H54 (cell line): ENCODE measurements at regions not wholly inside any gene's neighbourhood (a gene's known extent, or its start where the extent isn't known, plus 50 kb on each side); places are given as distances from the start of the nearest gene placed in this dataset.
A peak's percentile ranks its signal among the peaks of the same experiment; 100 is the strongest.
"Not testable (repeated sequence)": the region's sequence is repeated elsewhere in the genome, so short reads cannot be mapped to it uniquely, and the experiment has no call there.

Experiments
- DNase-seq: peaks from one replicate; pipeline ENCODE4 v3.0.0; 2011; ENCODE audit warnings: low spot score, mixed read lengths; ENCODE audit not compliant: insufficient read length
- FAIRE-seq: peaks from 3 replicates; lab custom pipeline; 2011; peaks lifted over from hg19 to GRCh38; lab: Jason Lieb, UNC
- POLR2A ChIP-seq: IDR thresholded peaks from 2 replicates; pipeline ENCODE4 v1.6.1; 2011; ENCODE audit warnings: low read depth, mild to moderate bottlenecking, low read length

DNA sequence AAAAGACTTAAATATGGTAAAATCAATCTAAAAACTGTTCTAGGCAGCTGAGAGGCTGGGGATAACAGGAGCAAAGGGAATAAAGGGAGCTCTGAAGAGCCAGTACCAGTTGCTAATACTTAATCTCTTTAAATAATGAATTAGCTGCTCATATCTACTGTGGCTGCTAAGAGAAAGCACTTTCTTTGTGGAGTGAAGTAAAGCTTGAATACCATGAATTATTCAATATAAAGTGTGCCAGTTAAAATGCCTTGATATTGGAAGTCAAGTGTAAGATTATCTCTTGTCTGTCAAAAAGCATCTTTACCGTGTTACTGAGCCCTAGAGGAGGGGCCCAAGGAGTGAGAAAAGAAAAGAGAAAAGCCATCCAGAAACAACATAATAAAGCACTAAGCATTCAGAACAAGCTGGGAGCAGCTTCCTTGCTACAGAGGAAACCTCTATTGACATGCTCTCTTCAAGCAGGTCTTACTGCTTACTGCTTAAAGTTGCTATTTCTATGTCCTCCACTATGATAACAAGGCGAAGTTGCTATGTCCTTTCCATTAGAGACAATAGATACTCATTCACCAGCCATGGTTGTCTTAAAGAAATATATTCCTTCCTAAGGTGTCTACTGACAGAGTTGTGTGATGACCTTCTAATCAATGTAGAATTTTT is 297.4 kb downstream of the CETN3 start:
- DNase-seq, result no peak
- no peak for FAIRE-seq
- TF ChIP-seq POLR2A, result no peak

DNA sequence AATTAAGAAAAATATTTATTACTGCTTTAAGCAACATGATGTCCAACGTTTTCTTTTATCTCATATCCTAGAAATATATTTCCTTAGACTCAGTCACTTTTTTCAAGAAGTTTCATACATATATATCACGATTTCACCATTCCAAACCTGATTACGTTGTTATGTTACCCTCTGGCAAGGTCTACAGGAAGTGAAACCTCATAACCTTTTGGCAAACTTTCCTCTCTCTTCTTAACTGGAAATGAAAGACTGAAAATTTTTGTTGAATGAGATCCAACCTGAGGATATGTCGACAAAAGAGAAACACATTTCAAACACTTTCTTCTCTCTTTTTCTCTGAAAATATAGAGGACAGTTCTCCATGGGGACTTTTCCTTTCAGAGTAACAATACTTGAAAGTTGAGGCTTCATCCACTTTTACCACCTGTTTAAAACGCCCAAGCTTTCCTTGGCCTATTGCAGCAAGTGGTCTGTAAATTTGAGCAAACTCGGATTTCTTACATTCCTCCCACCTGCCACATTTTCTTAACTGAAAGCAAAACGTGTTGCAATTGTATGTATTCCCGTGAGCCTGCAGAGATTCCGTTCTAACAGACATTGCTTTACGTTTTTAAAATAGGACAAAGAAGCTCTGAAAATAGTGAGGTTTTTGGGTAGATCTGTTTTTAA is 298.1 kb downstream of the CETN3 start:
- FAIRE-seq (no peak), DNase-seq (no peak)
- TF ChIP-seq POLR2A, result no peak

DNA sequence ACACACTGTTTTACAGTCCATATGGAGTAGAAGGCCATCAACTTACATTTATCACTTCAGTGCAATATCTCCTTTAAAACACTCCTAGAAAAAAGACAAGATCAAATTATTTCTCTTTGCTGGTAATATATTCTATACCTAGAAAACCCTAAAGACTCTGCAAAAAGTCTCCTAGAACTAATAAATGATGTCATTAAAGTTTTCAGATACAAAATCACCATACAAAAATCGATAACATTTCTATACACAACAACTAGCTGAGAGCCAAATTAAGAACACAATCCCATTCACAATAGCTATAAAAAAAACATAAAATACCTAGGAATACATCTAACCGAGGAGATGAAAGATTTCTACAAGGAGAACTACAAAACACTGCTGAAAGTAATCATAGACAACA is 300.3 kb downstream of the CETN3 start:
- TF ChIP-seq POLR2A, result no peak
- no peak for FAIRE-seq
- no peak for DNase-seq

DNA sequence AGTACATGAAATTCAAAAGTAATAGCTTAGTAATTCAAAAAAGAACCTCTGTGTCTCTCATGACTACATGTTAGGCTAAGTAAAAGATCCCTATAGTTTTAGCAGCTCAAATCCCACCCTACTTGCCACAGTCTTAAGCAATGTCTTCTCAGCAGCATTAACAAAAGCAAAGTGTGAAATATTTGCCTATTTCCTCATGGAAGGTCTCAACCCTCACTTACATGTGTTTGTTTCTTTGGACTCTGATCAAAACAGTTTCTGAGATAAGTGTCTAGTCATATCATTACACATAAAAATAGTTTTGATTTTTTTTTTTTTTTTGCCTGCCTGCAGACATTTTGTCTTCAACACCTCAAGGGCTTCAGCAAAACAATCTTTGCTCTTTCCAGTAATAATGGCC is 310.5 kb downstream of the CETN3 start:
- TF ChIP-seq POLR2A, result no peak
- FAIRE-seq (no peak), DNase-seq (no peak)

DNA sequence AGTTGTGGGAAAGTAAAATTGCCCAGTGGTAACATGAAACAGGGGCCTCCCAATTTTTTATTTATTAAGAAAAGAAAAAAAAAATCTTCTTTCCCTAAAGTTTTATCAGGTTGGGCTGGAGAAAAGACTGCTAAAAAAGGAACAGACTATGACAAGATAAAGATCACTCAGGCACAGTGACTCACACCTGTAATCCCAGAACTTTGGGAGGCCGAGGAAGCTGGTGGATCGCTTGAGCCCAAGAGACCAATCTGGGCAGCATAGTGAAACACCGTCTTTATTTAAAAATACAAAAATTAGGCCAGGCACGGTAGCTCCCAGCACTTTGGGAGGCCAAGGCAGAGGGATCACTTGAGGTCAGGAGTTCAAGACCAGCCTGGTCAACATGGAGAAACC is 312.5 kb downstream of the CETN3 start:
- no peak for TF ChIP-seq POLR2A
- FAIRE-seq, result no peak
- no peak for DNase-seq

DNA sequence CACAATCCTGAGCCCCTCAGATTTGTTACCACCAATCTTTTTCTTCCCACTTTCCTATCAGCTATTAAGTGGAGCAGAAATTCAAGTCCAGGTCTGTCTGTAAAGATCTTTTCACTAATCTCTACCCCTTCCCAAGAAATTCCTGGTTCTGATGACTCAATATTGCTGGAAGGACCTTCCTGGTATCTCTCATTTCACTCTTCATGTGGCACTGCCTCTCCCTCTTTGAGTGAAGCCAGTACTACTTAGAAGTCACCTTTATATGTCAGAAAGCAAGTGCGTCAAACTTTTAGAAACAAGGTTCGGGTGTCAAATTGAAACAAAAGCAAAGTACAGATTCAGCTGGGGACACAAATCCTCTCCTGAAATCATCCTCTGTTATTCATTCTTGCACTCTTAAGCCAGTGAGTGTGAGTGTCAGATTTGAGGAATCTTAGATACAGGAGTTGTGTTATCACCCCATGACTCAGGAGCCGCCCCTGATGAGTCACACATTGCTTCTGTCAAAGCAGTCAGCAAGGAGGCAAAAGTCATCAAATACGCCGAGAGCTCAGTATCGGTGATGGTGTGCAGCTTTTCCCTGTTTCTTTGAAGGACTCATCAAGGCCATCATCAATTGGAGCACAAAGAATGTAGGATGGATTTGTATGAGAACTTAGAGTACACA is 313.0 kb downstream of the CETN3 start:
- no peak for TF ChIP-seq POLR2A
- DNase-seq (peak; percentile 51), FAIRE-seq (peak; percentile 97)

DNA sequence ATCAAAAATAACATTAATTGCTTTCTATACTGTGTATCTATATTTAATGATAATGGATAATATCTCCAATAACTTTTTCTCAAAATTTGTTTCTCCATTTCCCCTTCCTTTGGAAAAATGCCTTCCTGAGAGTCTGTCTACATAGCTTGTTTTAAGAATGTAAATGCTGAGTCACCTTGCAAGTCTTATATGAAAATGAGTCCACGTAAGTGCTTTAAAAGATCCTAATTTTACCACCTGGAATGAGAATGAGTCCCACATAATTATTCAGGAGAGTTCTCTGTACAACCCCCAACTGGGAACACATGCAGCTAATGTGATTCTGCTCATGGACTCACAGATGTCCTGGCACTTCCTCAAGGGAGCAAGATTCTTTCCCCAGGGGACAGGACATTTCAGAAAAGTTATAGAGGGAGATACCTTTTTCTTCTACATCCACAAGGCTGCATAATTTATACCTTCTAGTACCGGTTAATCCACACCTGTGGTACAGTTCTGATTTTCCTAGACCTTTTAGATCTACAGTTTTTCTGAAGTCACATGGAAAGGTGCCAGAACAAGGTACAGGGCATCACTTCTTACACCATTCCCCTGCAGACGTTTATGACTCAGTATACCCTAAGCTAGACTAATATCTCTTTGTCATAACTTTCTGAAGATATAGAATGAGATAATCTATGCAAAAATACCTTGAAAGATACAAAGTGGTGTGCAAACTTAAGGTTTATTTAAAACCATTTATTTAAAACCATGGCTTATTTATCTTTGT is 314.1 kb downstream of the CETN3 start:
- DNase-seq (no peak), FAIRE-seq (no peak)
- no peak for TF ChIP-seq POLR2A

DNA sequence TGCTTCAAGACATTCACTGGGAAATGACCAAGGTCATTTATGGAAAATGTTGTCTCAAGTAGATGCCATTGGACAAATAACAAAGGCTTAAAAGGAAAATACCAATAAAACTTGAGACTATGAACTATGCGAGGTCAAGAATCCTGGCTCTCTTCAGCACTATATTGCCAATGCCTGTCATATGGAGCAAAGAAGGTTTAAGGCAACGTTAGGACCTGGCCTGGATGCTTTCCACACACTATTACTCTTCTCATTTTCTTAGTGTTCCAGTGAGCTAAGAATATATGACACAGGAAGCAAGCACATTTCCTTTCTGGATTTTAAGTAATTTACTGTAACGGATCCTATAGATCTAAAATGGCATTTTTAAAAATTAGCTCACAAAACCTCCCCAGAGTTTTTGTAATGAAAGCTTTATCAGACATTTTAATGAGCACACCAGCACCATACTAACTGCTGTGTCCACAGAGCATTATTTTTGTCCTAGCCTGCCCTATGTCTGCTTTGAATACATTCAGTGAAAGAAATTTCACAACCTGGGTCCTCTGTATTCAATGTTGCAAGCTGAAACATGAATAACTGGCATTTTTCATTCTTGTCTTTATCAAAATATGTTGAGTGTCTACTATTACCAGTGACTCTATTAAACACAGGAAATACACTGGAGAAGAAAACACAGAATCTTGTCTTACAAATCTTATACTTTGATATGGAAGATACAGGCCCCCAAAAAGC is 315.6 kb downstream of the CETN3 start:
- no peak for FAIRE-seq
- no peak for TF ChIP-seq POLR2A
- no peak for DNase-seq

DNA sequence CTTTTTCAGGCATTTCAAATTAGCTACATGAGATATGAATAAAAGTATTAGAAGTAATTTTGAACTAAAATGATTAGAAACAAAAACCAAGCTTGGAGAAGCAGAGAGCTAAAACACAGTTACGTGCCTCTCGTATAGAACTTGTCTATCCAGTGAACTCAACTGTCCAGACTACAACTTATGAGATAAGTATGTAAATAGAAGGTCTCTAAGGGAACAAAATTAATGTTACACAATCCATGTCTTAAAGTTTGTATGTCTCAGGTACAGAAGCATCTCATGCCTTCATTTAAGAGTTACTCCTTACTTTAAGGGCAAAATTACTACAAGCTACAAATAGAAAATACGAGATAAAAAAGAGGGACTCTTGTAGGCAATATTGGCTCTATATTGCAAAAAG is 316.8 kb downstream of the CETN3 start:
- DNase-seq (no peak), FAIRE-seq (no peak)
- no peak for TF ChIP-seq POLR2A

DNA sequence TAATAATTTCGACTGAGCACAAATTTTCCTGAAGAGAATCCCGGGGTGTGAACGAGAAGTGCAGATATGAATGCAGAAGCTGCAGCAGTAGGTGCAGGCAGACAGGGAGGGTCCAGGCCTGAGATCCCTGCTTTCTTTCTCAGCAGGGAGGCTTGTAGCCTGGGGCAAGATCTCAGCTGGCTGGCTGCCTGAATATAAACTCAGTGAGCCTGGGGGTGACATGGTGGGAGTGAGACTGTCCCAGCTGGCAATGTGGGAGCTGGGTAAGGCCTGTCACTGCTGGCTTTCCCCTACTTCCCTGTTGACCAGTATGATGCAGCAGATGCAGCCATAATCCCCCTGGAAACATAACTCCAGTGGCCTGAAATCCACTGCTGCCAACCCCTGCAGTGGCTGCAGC is 325.2 kb downstream of the CETN3 start:
- FAIRE-seq, result no peak

DNA sequence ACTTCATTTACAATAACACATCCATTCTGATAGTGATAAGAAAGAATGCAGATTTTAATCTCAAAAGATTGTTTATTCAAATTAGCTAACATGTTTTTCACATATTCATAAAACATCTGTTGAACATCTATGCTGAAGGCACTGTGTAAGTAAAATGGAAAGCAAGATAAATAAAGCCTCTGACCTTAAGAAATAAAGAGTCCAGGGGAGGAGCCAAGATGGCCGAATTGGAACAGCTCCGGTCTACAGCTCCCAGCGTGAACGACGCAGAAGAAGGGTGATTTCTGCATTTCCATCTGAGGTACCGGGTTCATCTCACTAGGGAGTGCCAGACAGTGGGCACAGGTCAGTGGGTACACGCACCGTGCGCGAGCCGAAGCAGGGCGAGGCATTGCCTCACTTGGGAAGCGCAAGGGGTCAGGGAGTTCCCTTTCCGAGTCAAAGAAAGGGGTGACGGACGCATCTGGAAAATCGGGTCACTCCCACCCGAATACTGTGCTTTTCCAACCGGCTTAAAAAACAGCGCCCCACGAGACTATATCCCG is 336.5 kb downstream of the CETN3 start:
- not testable (repeated sequence) for DNase-seq, FAIRE-seq

More for the DNA sequence above, 325.2 kb downstream of the CETN3 start:
- no peak for DNase-seq
- TF ChIP-seq POLR2A, result no peak

DNA sequence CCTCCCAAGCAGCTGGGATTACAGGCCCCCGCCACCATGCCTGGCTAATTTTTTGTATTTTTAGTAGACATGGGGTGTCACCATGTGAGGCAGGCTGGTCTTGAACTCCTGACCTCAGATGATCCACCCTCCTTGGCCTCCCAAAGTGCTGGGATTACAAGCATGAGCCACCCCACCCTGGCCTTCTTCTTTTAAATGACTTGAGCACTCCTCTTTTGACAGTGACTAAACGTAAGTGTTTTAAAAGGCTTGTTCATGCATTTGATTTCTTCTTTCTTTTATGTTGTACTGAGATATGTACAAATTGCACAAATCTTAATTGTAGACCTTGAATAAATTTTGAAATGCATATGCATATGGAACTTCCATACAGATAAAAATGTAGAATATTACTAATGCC is 337.9 kb downstream of the CETN3 start:
- DNase-seq, result no peak
- no peak for FAIRE-seq
- no peak for TF ChIP-seq POLR2A

DNA sequence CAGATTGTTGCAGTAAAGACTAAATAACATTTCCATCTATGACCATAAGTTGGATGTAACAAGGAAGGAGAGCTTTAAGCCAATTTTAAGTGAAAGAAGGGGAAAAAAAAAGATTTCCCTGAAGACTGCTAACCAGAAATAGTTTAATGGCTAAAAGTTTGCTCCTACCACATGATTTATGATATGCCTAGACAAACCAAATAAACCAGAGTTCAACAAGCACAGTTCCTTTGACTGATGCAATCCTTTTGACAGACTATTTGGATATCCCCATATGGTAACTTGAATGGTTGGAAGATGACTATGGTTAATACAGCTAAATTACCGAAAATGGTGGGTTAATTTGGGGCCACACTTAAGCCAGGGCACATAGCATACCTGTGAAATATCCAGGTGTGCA is 338.5 kb downstream of the CETN3 start:
- no peak for TF ChIP-seq POLR2A
- DNase-seq (no peak), FAIRE-seq (peak; percentile 23)

DNA sequence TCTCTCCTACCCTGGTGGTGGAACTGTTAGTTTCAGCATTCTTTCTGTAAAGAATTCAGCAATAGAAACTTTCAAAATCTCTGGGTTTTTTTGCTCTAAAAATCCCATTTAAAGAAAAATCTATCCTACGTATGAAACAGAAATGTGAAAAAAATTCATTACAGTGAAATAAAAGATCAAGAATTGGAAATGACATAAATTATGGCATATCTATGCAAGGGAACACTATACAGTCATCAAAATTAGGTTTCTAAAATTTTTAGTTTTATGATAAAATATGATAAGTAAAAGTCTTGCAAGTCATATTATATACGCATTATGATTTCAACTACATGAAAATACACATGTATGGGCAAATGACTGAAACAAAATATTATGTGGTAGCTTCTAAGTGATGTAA is 342.6 kb downstream of the CETN3 start:
- TF ChIP-seq POLR2A, result no peak
- DNase-seq, result no peak
- FAIRE-seq, result no peak
